ENCODE measurements at regions not wholly inside any gene's neighbourhood (a gene's known extent, or its start where the extent isn't known, plus 50 kb on each side); places are given as distances from the start of the nearest gene placed in this dataset.

- Histone ChIP-seq H3K9me3 (no peaks in the 10 kb centered on the region), H3K4me3 (no peak overlapping the region), H3K36me3 (no peaks in the 10 kb centered on the region), H3K4me1 (no peaks in the 10 kb centered on the region), H3K27ac (replicated peaks in 1 of 4) (no peak overlapping the region), H3K27me3 (no peaks in the 10 kb centered on the region)
- TF ChIP-seq POLR2AphosphoS5 (IDR thresholded peaks at IDR 0.05), result no peak
- TF ChIP-seq, protein P1, sequence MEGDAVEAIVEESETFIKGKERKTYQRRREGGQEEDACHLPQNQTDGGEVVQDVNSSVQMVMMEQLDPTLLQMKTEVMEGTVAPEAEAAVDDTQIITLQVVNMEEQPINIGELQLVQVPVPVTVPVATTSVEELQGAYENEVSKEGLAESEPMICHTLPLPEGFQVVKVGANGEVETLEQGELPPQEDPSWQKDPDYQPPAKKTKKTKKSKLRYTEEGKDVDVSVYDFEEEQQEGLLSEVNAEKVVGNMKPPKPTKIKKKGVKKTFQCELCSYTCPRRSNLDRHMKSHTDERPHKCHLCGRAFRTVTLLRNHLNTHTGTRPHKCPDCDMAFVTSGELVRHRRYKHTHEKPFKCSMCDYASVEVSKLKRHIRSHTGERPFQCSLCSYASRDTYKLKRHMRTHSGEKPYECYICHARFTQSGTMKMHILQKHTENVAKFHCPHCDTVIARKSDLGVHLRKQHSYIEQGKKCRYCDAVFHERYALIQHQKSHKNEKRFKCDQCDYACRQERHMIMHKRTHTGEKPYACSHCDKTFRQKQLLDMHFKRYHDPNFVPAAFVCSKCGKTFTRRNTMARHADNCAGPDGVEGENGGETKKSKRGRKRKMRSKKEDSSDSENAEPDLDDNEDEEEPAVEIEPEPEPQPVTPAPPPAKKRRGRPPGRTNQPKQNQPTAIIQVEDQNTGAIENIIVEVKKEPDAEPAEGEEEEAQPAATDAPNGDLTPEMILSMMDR (IDR thresholded peaks at IDR 0.05), result no peak
- no peak for TF ChIP-seq EP300 (IDR thresholded peaks at IDR 0.05)
- no peak for TF ChIP-seq POLR2A (IDR thresholded peaks at IDR 0.05; ENCODE audit: low read depth)
- 89% methylated on average over 2 of the region's 2 CpGs for WGBS
- DNase-seq (ENCODE audit: extremely low spot score), result no peak
- intact Hi-C loops (cut with DNase I), result no loop called here
Measured at GRCh38 chr7:51621956-51622355, 305.3 kb upstream of the COBL start.

DNA sequence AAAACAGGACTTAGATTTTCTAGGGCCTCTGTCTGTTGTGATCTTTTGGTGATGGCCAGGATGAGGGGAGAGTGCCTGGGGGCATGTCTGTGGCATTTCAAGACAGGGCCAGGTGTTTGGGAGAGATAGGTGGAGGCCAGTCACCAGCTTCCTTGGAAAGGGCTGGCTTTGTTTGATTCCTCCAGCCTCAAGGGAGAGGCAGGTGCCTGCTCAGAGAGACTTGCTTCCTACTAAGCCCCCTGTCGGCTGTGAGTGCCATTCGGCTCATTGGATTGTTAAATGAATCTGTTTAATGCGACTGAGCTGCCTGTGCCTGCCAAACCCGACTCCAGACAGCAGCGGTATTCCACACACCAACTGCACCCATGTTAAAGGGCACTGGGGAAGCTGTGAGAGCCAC lies 304.1 kb upstream of the COBL start:
- no peaks in the 10 kb centered on the region for H3K9me3 ChIP-seq
- H3K4me1 ChIP-seq, result no peaks in the 10 kb centered on the region
- H3K27ac ChIP-seq (replicated peaks in 1 of 4), result no peak overlapping the region
- H3K36me3 ChIP-seq, result no peaks in the 10 kb centered on the region
- no peak for DNase-seq (ENCODE audit: extremely low spot score)
- WGBS, result 52% methylated on average over 5 of the region's 5 CpGs
- no peaks in the 10 kb centered on the region for H3K27me3 ChIP-seq
- intact Hi-C loops (cut with DNase I), result no loop called here
- TF ChIP-seq, protein P1 (IDR thresholded peaks at IDR 0.05), result no peak
- TF ChIP-seq EP300 (IDR thresholded peaks at IDR 0.05), result no peak
- no peak for TF ChIP-seq POLR2A (IDR thresholded peaks at IDR 0.05; ENCODE audit: low read depth)
- no peak for TF ChIP-seq POLR2AphosphoS5 (IDR thresholded peaks at IDR 0.05)
- H3K4me3 ChIP-seq, result no peak overlapping the region

DNA sequence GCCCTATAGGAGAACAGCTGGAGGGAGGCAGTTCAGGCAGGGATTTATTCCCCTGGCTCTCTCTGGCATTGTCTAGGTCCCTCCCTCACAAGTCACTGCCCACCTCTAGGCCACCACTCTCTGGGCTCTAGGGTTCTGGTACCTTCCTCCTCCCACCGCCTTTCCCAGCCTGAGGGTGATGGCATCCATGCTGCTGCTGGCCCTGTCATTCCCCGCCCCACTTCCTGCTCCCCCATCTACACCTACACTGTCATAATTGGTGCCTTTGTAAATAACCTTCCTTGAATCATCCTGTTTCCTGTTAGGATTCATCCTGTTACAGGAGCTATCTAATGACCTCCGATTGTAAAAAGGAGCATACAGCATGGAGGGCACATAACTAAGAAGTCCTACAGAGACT lies 303.3 kb upstream of the COBL start:
- intact Hi-C loops (cut with DNase I), result no loop called here
- Histone ChIP-seq H3K4me3 (no peak overlapping the region), H3K27me3 (no peaks in the 10 kb centered on the region), H3K27ac (replicated peaks in 1 of 4) (no peak overlapping the region), H3K4me1 (peaks cover 0 to 4% (median 0%) of the 10 kb centered on the region in 4 donors), H3K9me3 (no peaks in the 10 kb centered on the region), H3K36me3 (no peaks in the 10 kb centered on the region)
- no peak for TF ChIP-seq EP300 (IDR thresholded peaks at IDR 0.05)
- TF ChIP-seq POLR2A (IDR thresholded peaks at IDR 0.05; ENCODE audit: low read depth), result no peak
- TF ChIP-seq, protein P1 (IDR thresholded peaks at IDR 0.05), result no peak
- no peak for TF ChIP-seq POLR2AphosphoS5 (IDR thresholded peaks at IDR 0.05)
- no peak for DNase-seq (ENCODE audit: extremely low spot score)
- 81% methylated on average over 3 of the region's 3 CpGs for WGBS

- no peak for DNase-seq (ENCODE audit: extremely low spot score)
- TF ChIP-seq EP300 (IDR thresholded peaks at IDR 0.05) (no peak), POLR2A (IDR thresholded peaks at IDR 0.05; ENCODE audit: low read depth) (no peak), POLR2AphosphoS5 (IDR thresholded peaks at IDR 0.05) (no peak)
- TF ChIP-seq, protein P1 (IDR thresholded peaks at IDR 0.05), result no peak
- 80% methylated on average over 5 of the region's 5 CpGs for WGBS
- H3K4me3 ChIP-seq, result no peak overlapping the region
- peaks cover 0 to 21% (median 0%) of the 10 kb centered on the region in 4 donors for H3K4me1 ChIP-seq
- H3K27ac ChIP-seq (replicated peaks in 1 of 4), result no peak overlapping the region
- H3K27me3 ChIP-seq, result no peaks in the 10 kb centered on the region
- intact Hi-C loops (cut with DNase I), result no loop called here
- H3K9me3 ChIP-seq, result no peaks in the 10 kb centered on the region
- H3K36me3 ChIP-seq, result no peaks in the 10 kb centered on the region
Measured at GRCh38 chr7:51617686-51618085, 301.1 kb upstream of the COBL start.

- no peak for DNase-seq (ENCODE audit: extremely low spot score)
- peak overlapping the region in 1 of 4 donors; percentile 59 for H3K27ac ChIP-seq (replicated peaks in 1 of 4)
Measured at GRCh38 chr7:51613911-51614357, 297.3 kb upstream of the COBL start.

More at GRCh38 chr7:51613911-51614357, 297.3 kb upstream of the COBL start:
- H3K27me3 ChIP-seq, result no peaks in the 10 kb centered on the region
- intact Hi-C loops (cut with DNase I), result no loop called here
- H3K4me1 ChIP-seq, result peaks cover 0 to 21% (median 0%) of the 10 kb centered on the region in 4 donors
- no peak overlapping the region for H3K4me3 ChIP-seq
- H3K9me3 ChIP-seq, result no peaks in the 10 kb centered on the region
- no peaks in the 10 kb centered on the region for H3K36me3 ChIP-seq
- TF ChIP-seq, protein P1 (IDR thresholded peaks at IDR 0.05), result no peak
- TF ChIP-seq POLR2A (IDR thresholded peaks at IDR 0.05; ENCODE audit: low read depth), result no peak
- no peak for TF ChIP-seq POLR2AphosphoS5 (IDR thresholded peaks at IDR 0.05)
- no peak for TF ChIP-seq EP300 (IDR thresholded peaks at IDR 0.05)
- WGBS, result 42% methylated on average over 6 of the region's 6 CpGs
